ENCODE measurements at regions not wholly inside any gene's neighbourhood (a gene's known extent, or its start where the extent isn't known, plus 50 kb on each side); places are given as distances from the start of the nearest gene placed in this dataset.

DNA sequence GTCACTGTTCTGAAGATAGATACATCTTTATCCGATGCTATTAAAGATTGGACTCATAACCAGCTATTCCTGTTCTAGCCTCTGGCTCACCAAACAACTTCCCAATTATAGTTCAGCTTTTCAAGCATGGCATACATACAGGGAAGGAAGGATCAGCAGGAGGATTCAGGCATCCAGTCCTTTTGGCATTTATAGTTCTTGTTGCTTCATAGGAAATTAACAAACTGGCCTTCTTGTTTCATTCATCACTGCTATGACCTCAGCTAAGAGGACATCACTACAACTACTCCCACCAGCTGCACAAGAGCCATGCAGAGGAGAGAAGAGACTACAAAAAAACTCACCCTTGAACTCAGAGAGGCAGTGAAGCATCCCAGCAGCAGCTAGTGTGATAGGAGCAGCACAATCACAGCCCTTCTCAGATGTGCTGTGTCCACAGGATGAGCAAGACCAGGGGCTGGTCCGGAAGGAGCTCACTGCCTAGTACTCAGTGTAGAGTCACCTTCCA lies 100.5 kb downstream of the SPTSSA start:
- TF ChIP-seq, protein P1, sequence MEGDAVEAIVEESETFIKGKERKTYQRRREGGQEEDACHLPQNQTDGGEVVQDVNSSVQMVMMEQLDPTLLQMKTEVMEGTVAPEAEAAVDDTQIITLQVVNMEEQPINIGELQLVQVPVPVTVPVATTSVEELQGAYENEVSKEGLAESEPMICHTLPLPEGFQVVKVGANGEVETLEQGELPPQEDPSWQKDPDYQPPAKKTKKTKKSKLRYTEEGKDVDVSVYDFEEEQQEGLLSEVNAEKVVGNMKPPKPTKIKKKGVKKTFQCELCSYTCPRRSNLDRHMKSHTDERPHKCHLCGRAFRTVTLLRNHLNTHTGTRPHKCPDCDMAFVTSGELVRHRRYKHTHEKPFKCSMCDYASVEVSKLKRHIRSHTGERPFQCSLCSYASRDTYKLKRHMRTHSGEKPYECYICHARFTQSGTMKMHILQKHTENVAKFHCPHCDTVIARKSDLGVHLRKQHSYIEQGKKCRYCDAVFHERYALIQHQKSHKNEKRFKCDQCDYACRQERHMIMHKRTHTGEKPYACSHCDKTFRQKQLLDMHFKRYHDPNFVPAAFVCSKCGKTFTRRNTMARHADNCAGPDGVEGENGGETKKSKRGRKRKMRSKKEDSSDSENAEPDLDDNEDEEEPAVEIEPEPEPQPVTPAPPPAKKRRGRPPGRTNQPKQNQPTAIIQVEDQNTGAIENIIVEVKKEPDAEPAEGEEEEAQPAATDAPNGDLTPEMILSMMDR (IDR thresholded peaks at IDR 0.05) = no peak
- TF ChIP-seq EP300 (IDR thresholded peaks at IDR 0.05) = no peak
- TF ChIP-seq POLR2A (IDR thresholded peaks at IDR 0.05) = no peak
